GM19240 (cell line): ENCODE measurements at regions not wholly inside any gene's neighbourhood (a gene's known extent, or its start where the extent isn't known, plus 50 kb on each side); places are given as distances from the start of the nearest gene placed in this dataset.
"Not testable (repeated sequence)": the region's sequence is repeated elsewhere in the genome, so short reads cannot be mapped to it uniquely, and the experiment has no call there.

ENCODE experiments used
- DNase-seq: peaks from one replicate; pipeline ENCODE4 v3.0.0; 2011; ENCODE audit warnings: low spot score; ENCODE audit not compliant: insufficient read length

GRCh38 chr4:160021870-160022269 is 919.0 kb downstream of the RAPGEF2 start:
- no peak for DNase-seq

GRCh38 chr4:160026721-160027120 is 923.8 kb downstream of the RAPGEF2 start:
- no peak for DNase-seq

GRCh38 chr4:160034501-160034900 is 931.6 kb downstream of the RAPGEF2 start:
- DNase-seq = no peak

GRCh38 chr4:160038615-160039014 is 935.7 kb downstream of the RAPGEF2 start:
- no peak for DNase-seq

GRCh38 chr4:160044693-160045092 is 941.8 kb downstream of the RAPGEF2 start:
- DNase-seq = no peak

- DNase-seq = no peak
Observed at GRCh38 chr4:160082432-160083207, 979.7 kb downstream of the RAPGEF2 start.

- no peak for DNase-seq
Observed at GRCh38 chr4:160091631-160092030, 988.8 kb downstream of the RAPGEF2 start.

- DNase-seq = no peak
Observed at GRCh38 chr4:160100316-160100715, 997.4 kb downstream of the RAPGEF2 start.

- no peak for DNase-seq
Observed at GRCh38 chr4:160110891-160111290, 1008.0 kb downstream of the RAPGEF2 start.

GRCh38 chr4:160117686-160118085 is 1014.8 kb downstream of the RAPGEF2 start:
- no peak for DNase-seq

- DNase-seq = not testable (repeated sequence)
Observed at GRCh38 chr4:160125576-160126287, 1022.9 kb downstream of the RAPGEF2 start.

- no peak for DNase-seq
Observed at GRCh38 chr4:160127211-160127610, 1024.3 kb downstream of the RAPGEF2 start.

GRCh38 chr4:160129439-160129838 is 1026.6 kb downstream of the RAPGEF2 start:
- DNase-seq = no peak

- no peak for DNase-seq
Observed at GRCh38 chr4:160136021-160136420, 1033.1 kb downstream of the RAPGEF2 start.

- DNase-seq = no peak
Observed at GRCh38 chr4:160141206-160141605, 1038.3 kb downstream of the RAPGEF2 start.

- DNase-seq = peak; percentile 1
Observed at GRCh38 chr4:160142579-160142978, 1039.7 kb downstream of the RAPGEF2 start.

- DNase-seq = no peak
Observed at GRCh38 chr4:160143574-160143973, 1040.7 kb downstream of the RAPGEF2 start.

GRCh38 chr4:160159457-160159856 is 1056.6 kb downstream of the RAPGEF2 start:
- DNase-seq = no peak

- DNase-seq = no peak
Observed at GRCh38 chr4:160161026-160161425, 1058.1 kb downstream of the RAPGEF2 start.

- DNase-seq = no peak
Observed at GRCh38 chr4:160175064-160175643, 1072.3 kb downstream of the RAPGEF2 start.

GRCh38 chr4:160180211-160180610 is 1077.3 kb downstream of the RAPGEF2 start:
- DNase-seq = no peak

- no peak for DNase-seq
Observed at GRCh38 chr4:160182727-160183126, 1079.8 kb downstream of the RAPGEF2 start.
